SH-SY5Y (cell line): ENCODE measurements at regions not wholly inside any gene's neighbourhood (a gene's known extent, or its start where the extent isn't known, plus 50 kb on each side); places are given as distances from the start of the nearest gene placed in this dataset.

ENCODE experiments used
- GATA2 ChIP-seq: IDR thresholded peaks from 2 replicates; pipeline ENCODE4 v1.6.1; 2011; ENCODE audit warnings: mild to moderate bottlenecking, low read depth, low read length
- GATA3 ChIP-seq: IDR thresholded peaks from 2 replicates; pipeline ENCODE4 v1.6.1; 2011; ENCODE audit warnings: low read depth, mild to moderate bottlenecking, low read length, moderate library complexity

DNA sequence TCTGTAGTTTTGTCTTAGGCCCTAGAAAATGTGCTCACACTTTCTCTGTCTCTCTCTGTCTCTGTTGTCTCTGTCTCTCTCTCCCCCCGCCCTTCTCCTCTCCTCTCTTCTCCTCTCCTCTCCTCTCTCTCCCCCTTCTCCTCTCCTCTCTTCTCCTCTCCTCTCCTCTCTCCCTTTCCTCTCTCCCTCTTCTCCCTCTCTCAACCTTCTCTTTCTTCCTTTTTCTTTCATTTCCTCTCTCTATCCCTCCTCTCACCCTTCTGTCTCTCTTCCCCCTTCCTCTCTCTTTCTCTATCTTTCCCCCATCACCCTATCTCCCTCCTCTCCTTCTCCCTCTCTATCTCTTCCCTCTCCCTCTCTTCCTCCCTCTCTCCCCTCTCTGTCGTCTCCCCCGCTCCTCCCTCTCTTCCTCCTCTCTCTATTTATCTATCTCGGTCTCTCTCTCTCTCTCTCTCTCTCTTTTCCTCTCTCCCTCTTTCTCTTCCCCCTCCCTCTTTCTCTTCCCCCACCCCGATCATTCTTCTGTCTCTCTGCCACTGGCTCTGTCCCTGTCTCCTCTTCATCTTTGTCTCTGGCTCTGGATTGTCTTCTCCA is 107.2 kb upstream of the C16orf82 start:
- TF ChIP-seq GATA3, result no peak
- no peak for TF ChIP-seq GATA2
